ENCODE measurements at regions not wholly inside any gene's neighbourhood (a gene's known extent, or its start where the extent isn't known, plus 50 kb on each side); places are given as distances from the start of the nearest gene placed in this dataset.

DNA sequence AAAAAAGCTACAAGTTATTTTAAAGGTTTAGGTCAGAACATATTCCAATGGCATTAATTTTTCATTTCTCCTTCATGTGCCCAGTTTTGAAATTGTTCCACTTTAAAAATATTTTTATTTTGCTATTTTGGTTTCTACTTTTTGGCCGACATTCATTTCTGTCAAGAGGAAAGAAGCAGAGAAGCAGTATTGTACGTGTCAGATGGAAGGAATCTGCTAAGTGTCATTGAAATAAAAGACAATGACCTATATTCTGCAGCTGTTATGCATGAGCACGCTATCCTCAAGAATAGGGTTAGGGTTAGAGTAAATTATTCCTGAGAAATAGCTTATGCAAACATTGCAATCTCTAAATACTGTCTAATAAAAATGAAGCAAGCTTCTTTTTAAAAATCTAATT lies 941.7 kb downstream of the TUSC7 start:
- TF ChIP-seq, protein P1, sequence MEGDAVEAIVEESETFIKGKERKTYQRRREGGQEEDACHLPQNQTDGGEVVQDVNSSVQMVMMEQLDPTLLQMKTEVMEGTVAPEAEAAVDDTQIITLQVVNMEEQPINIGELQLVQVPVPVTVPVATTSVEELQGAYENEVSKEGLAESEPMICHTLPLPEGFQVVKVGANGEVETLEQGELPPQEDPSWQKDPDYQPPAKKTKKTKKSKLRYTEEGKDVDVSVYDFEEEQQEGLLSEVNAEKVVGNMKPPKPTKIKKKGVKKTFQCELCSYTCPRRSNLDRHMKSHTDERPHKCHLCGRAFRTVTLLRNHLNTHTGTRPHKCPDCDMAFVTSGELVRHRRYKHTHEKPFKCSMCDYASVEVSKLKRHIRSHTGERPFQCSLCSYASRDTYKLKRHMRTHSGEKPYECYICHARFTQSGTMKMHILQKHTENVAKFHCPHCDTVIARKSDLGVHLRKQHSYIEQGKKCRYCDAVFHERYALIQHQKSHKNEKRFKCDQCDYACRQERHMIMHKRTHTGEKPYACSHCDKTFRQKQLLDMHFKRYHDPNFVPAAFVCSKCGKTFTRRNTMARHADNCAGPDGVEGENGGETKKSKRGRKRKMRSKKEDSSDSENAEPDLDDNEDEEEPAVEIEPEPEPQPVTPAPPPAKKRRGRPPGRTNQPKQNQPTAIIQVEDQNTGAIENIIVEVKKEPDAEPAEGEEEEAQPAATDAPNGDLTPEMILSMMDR (conservative IDR thresholded peaks at IDR 0.05; ENCODE audit: low read depth, low read length) = no peak
- no peak for TF ChIP-seq EZH2 (IDR thresholded peaks at IDR 0.05; ENCODE audit: low read length, unreplicated experiment)

All from PC-3 (cell line).